Posterior cingulate gyrus (tissue), 11 donors: ENCODE measurements at regions not wholly inside any gene's neighbourhood (a gene's known extent, or its start where the extent isn't known, plus 50 kb on each side); places are given as distances from the start of the nearest gene placed in this dataset.

Experiments used
- DNase-seq, 10 donors: peaks; one replicate each; pipeline versions ENCODE4 v3.0.0 to v3.0.0-alpha.2; 2020 to 2021; ENCODE audit warnings: mixed read lengths in 3 of 10
- intact Hi-C: fragments of 100-400 bp; cut with DNase I; formaldehyde crosslinking; loops from one replicate; pipeline ENCODE4 v1.15.1; 2023

DNA sequence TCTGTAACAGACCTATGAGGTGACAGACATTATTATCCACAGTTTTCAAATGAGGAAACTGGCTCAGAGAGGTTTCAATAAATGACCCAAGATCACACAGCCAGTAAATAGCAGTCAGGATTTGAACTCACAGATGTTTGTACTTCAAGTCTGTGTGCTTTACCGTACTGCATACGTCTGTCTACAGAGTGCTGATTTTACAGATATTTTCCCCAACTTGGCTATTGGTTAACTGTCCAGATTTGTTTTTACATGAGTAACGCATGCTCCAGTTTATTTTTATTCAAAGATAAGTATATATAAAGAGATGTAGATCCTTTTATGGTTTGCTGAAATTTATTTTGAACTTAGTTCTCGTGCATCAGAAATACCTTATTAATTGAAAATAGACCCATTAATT is 65.7 kb upstream of the SLC38A2 start:
- intact Hi-C loops = no loop called here
- DNase-seq = no peak

DNA sequence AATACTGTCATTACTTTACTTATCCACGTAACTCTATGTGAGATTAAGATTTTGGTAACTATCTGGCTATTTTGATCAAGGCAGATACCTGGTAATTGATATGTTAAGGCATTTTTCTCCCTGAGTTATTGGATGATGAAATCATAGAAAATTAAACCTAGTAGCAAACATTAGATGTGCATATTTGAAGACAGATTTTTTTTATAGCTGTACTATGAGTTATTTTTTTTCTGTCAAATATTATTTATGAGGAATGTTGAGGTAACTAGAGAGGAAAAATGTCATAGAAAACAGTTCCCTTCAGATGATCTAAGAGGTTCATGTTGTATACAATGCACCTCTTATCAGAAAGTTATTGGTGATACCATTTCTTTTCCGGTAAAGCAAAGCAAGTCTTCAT is 64.9 kb upstream of the SLC38A2 start:
- intact Hi-C loops = no loop called here
- no peak for DNase-seq

DNA sequence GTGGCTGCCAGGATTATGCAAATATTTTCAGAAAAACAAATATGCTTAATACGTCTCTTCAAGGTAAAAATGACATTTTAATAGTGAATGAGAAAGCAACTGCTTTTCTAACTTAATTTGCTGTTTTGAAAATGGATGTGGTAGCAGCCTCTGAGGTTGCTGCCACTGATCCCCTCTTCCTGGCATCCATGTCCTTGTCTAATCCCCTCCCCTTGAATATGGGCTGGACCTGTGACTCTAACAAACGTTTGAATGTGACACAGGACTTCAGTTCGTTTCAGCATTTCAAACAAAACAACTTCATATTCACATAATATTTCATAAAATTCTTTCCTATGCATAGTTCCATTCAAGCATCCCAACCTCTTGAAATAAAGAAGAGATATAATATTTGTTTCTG is 64.2 kb upstream of the SLC38A2 start:
- intact Hi-C loops = no loop called here

DNA sequence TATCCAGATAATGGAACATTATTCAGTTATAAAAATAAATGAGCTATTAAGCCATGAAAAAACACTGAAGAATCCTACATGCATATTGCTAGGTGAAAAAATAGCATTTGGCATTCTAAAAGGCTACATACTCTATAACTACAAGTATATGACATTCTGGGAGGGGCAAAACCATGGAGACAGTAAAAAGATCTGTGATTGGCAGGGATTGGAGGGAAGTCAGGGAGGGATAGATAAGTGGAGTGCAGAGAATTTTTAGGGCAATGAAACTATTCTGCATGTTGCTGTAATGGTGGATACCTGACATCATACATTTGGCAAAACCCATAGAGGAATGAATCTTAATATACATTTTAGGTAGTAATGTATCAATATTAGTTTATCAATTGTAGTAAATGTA is 63.1 kb upstream of the SLC38A2 start:
- intact Hi-C loops = no loop called here
- no peak for DNase-seq

More for the DNA sequence above, 64.2 kb upstream of the SLC38A2 start:
- no peak for DNase-seq

DNA sequence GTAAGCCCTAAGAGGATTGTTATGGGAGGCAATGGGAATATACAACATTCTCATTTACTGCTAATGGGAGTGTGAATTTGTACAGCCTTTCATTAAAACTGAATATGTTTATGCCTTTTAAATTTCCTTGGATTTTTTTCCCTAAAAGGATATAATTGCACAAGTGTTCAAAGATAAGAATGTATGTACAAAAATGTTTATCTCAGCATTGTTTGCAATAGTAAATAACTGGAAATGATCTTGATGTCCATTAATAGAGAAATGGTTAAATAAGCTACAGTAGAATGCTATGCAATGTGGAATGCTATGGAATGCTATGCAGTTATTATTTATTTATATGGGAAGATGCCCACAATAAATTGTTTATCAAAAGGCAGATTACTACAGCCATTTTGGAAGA is 62.5 kb upstream of the SLC38A2 start:
- no peak for DNase-seq
- intact Hi-C loops = no loop called here

DNA sequence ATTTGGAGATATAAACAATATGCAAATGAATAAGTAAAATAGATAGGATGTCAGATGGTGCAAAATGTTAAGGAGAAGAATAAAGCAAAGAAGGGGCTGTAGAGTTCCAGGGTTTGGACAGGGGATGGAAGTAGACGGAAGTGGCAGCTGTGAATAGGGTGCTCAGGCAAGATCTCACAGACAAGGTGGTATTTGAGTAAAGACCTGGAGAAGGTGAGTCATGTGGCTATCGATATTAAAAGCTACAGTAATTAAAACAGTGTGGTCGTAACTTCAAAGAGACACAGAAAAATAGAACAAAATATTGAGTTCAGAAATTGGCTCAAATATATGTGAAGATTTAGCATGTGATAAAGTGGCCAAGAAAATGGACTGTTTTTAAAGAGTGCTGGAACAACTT is 61.3 kb upstream of the SLC38A2 start:
- intact Hi-C loops = no loop called here

DNA sequence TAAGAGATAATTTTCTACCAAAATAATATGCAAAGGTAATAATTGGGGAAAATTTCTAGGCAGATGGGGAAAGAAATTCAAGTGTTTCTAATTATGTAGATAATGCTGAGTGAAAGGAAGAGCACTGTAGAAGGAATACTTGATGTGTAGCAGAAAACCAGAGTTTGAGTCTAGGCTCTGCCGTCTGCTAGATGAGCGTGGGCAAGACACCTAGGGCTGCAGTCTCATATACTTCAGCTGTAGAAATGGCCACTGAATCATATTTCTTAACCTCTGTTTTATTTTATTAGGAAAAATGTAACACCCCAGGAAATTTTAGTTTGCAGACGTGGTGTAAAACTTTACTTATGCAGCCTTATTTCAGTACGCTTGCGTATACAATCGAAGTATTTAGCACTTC is 59.8 kb upstream of the SLC38A2 start:
- intact Hi-C loops = no loop called here
- no peak for DNase-seq

More for the DNA sequence above, 61.3 kb upstream of the SLC38A2 start:
- DNase-seq = no peak

DNA sequence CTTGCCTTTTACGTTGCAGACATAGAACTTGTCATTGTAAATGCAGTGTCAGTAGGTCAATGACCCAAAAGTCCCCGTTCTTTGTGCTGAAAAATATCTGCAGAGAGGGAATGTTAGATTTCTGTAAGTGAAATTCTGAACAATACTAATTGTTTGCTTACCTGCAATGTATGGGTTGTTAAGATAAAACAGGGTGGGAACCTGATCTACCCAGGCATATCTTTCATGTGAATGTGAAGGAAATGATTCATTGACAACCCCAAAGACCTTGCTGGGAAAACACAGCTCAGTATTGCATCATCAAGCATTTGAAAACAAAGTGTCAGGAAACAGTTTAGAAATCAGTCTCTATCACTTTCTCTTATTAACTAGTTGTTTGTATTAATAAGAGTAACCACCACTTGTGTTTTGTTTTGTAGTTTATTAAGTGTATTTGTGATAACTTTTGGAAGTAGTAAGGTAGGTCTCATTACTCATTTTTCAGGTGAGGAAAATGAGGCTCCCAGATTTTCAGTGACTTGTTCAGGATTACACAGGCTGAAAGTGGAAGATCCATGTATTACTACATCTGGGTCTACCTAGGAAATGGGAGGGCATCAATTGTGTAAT is 57.9 kb upstream of the SLC38A2 start:
- intact Hi-C loops = no loop called here
- DNase-seq = no peak
